GM23338 (cell line): ENCODE measurements at regions not wholly inside any gene's neighbourhood (a gene's known extent, or its start where the extent isn't known, plus 50 kb on each side); places are given as distances from the start of the nearest gene placed in this dataset.

Source experiments
- ATAC-seq: fragments of 200-7000 bp; cut with Tn5 transposase; 3 replicates; pipeline ENCODE4 v1.9.1; 2020
- DNase-seq: peaks from one replicate; pipeline ENCODE4 v3.0.0-alpha.2; 2015; ENCODE audit warnings: low spot score
- H2AFZ ChIP-seq: fragments of 200-600 bp; sonication (generic); 2 replicates; pipeline ENCODE4 v1.8.0; 2016; ENCODE audit warnings: antibody characterized with exemption, mild to moderate bottlenecking, moderate library complexity
- H3F3A ChIP-seq: fragments of 200-600 bp; sonication (generic); replicated peaks from 2 replicates; pipeline ENCODE4 v1.8.0; 2017; ENCODE audit warnings: antibody characterized with exemption, mixed run types, low read depth
- H3K27ac ChIP-seq: fragments of 200-600 bp; sonication (generic); 2 replicates; pipeline ENCODE4 v1.6.1; 2016; ENCODE audit warnings: low read depth
- H3K27me3 ChIP-seq: fragments of 200-600 bp; sonication (generic); 2 replicates; pipeline ENCODE4 v1.8.0; 2016; ENCODE audit warnings: mild to moderate bottlenecking, mixed run types, moderate library complexity; ENCODE audit not compliant: insufficient read depth
- H3K36me3 ChIP-seq: fragments of 200-600 bp; sonication (generic); 2 replicates; pipeline ENCODE4 v1.8.0; 2016; ENCODE audit warnings: mild to moderate bottlenecking; ENCODE audit not compliant: insufficient read depth
- H3K4me1 ChIP-seq: fragments of 200-600 bp; sonication (generic); 2 replicates; pipeline ENCODE4 v1.8.0; 2016; ENCODE audit warnings: mild to moderate bottlenecking, moderate library complexity; ENCODE audit not compliant: insufficient read depth
- H3K4me2 ChIP-seq: fragments of 200-600 bp; sonication (generic); 2 replicates; pipeline ENCODE4 v1.7.1; 2017; ENCODE audit warnings: mixed run types
- H3K4me3 ChIP-seq: fragments of 200-600 bp; sonication (generic); 2 replicates; pipeline ENCODE4 v1.6.1; 2016; ENCODE audit warnings: mixed run types
- H3K79me2 ChIP-seq: fragments of 200-600 bp; sonication (generic); replicated peaks from 2 replicates; pipeline ENCODE4 v1.8.0; 2017; ENCODE audit warnings: mild to moderate bottlenecking; ENCODE audit not compliant: insufficient read depth
- H3K9me2 ChIP-seq: fragments of 200-600 bp; sonication (generic); 2 replicates; pipeline ENCODE4 v1.8.0; 2017; ENCODE audit not compliant: insufficient read depth
- H4K20me1 ChIP-seq: fragments of 200-600 bp; sonication (generic); replicated peaks from 2 replicates; pipeline ENCODE4 v1.8.0; 2017; ENCODE audit warnings: mild to moderate bottlenecking; ENCODE audit not compliant: insufficient read depth
- H3K27ac Mint-ChIP-seq: 2 replicates; pipeline ENCODE4 v1.8.0; 2020; ENCODE audit warnings: inconsistent platforms, mild to moderate bottlenecking, moderate library complexity, mixed read lengths
- H3K27me3 Mint-ChIP-seq: 3 replicates; pipeline ENCODE4 v1.8.0; 2022; ENCODE audit warnings: low read depth, mild to moderate bottlenecking, moderate library complexity, mixed read lengths, inconsistent platforms; ENCODE audit not compliant: insufficient read depth, poor library complexity
- H3K36me3 Mint-ChIP-seq: 3 replicates; pipeline ENCODE4 v1.8.0; 2021; ENCODE audit warnings: low read depth, mild to moderate bottlenecking, inconsistent platforms, moderate library complexity, mixed read lengths
- H3K4me1 Mint-ChIP-seq: 3 replicates; pipeline ENCODE4 v1.8.0; 2020; ENCODE audit warnings: mild to moderate bottlenecking, inconsistent platforms, mixed read lengths
- H3K4me3 Mint-ChIP-seq: 3 replicates; pipeline ENCODE4 v1.8.0; 2021; ENCODE audit warnings: moderate library complexity, mild to moderate bottlenecking, inconsistent platforms, mixed read lengths
- H3K9me3 Mint-ChIP-seq: 3 replicates; pipeline ENCODE4 v1.8.0; 2020; ENCODE audit warnings: moderate library complexity, mild to moderate bottlenecking, inconsistent platforms, mixed read lengths
- CREB1 ChIP-seq: fragments of 250-450 bp; sonication (Bioruptor Pico); IDR thresholded peaks from 2 replicates; pipeline ENCODE4 v1.5.0; 2020; ENCODE audit warnings: low read depth, mild to moderate bottlenecking, moderate library complexity
- EZH2 ChIP-seq: fragments of 200-600 bp; sonication (generic); IDR thresholded peaks from one replicate; pipeline ENCODE4 v1.8.0; 2017; ENCODE audit warnings: antibody characterized with exemption, mild to moderate bottlenecking, low read depth; ENCODE audit not compliant: unreplicated experiment
- EZH2phosphoT487 ChIP-seq: fragments of 200-600 bp; sonication (generic); IDR thresholded peaks from one replicate; pipeline ENCODE4 v1.8.1; 2018; ENCODE audit warnings: antibody characterized with exemption; ENCODE audit not compliant: unreplicated experiment
- JUNB ChIP-seq: IDR thresholded peaks from one replicate; pipeline ENCODE4 v1.6.1; 2016; ENCODE audit warnings: antibody characterized with exemption; ENCODE audit not compliant: unreplicated experiment
- NANOG ChIP-seq: IDR thresholded peaks from 2 replicates; pipeline ENCODE4 v1.6.1; 2016; ENCODE audit warnings: antibody characterized with exemption, borderline replicate concordance
- STAT1 ChIP-seq: IDR thresholded peaks from one replicate; pipeline ENCODE4 v1.6.1; 2016; ENCODE audit warnings: antibody characterized with exemption; ENCODE audit not compliant: unreplicated experiment
- ZNF114 ChIP-seq: fragments of 250-450 bp; sonication (Bioruptor Pico); IDR thresholded peaks from 2 replicates; pipeline ENCODE4 v1.5.0; 2020; ENCODE audit warnings: mild to moderate bottlenecking, moderate library complexity
- ZNF331 ChIP-seq: fragments of 250-450 bp; sonication (Bioruptor Pico); IDR thresholded peaks from 2 replicates; pipeline ENCODE4 v1.5.0; 2020; ENCODE audit warnings: low read depth, mild to moderate bottlenecking, moderate library complexity
- TF ChIP-seq, protein P1 (sequence below): fragments of 250-450 bp; sonication (Bioruptor Pico); IDR thresholded peaks from 2 replicates; pipeline ENCODE4 v1.5.0; 2020; ENCODE audit warnings: mild to moderate bottlenecking, moderate library complexity
- TF ChIP-seq, protein P2 (sequence below), 2 experiments: fragments of 200-600 bp in 1 of 2; sonication (generic) in 1 of 2; conservative IDR thresholded peaks; 2 replicates each; pipeline versions ENCODE4 v1.5.1 to v1.6.1; 2016 to 2017; ENCODE audit warnings: antibody characterized with exemption in 2 of 2, low read depth in 2 of 2, mild to moderate bottlenecking in 2 of 2, moderate library complexity in 1 of 2

DNA sequence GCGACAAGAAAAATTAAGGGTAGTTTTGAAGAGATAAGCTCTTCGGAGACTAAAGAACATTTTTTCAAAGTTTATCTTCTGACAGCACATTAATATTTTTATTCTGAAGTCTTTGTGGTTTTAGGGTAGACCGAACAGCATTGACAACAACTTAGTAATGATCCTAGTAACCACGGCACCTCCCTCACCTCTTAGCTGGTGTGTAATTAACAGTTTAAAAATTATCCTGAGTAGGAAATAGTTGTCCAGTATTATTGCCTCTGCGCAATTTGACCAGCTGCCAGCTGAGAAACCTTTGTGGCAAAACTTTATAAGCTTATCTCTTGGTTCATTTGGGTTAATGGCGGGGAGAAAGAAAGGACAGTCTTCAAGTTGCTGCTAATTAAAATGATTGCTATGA, 213.6 kb downstream of the CBLL2 start:
- Mint-ChIP-seq H3K4me1 (no peaks in the 10 kb centered on the region), H3K27me3 (peaks cover 1% of the 10 kb centered on the region), H3K27ac (no peak overlapping the region), H3K36me3 (no peaks in the 10 kb centered on the region), H3K9me3 (no peaks in the 10 kb centered on the region; the same call in 2 of the 3 replicates), H3K4me3 (no peak overlapping the region)
- Histone ChIP-seq H3K27me3 (no peaks in the 10 kb centered on the region), H2AFZ (no peak overlapping the region), H4K20me1 (no peaks in the 10 kb centered on the region), H3K27ac (no peak overlapping the region), H3K36me3 (no peaks in the 10 kb centered on the region), H3K4me1 (no peaks in the 10 kb centered on the region), H3K4me3 (no peak overlapping the region), H3K79me2 (no peaks in the 10 kb centered on the region), H3K4me2 (no peak overlapping the region), H3K9me2 (no peaks in the 10 kb centered on the region), H3F3A (no peaks in the 10 kb centered on the region)
- ATAC-seq (no peak), DNase-seq (no peak)
- no peak for TF ChIP-seq STAT1
- TF ChIP-seq ZNF331 (CRISPR knock-in tag) = no peak
- no peak for TF ChIP-seq CREB1 (CRISPR knock-in tag)
- TF ChIP-seq JUNB = no peak
- no peak for TF ChIP-seq EZH2
- TF ChIP-seq, protein P1, sequence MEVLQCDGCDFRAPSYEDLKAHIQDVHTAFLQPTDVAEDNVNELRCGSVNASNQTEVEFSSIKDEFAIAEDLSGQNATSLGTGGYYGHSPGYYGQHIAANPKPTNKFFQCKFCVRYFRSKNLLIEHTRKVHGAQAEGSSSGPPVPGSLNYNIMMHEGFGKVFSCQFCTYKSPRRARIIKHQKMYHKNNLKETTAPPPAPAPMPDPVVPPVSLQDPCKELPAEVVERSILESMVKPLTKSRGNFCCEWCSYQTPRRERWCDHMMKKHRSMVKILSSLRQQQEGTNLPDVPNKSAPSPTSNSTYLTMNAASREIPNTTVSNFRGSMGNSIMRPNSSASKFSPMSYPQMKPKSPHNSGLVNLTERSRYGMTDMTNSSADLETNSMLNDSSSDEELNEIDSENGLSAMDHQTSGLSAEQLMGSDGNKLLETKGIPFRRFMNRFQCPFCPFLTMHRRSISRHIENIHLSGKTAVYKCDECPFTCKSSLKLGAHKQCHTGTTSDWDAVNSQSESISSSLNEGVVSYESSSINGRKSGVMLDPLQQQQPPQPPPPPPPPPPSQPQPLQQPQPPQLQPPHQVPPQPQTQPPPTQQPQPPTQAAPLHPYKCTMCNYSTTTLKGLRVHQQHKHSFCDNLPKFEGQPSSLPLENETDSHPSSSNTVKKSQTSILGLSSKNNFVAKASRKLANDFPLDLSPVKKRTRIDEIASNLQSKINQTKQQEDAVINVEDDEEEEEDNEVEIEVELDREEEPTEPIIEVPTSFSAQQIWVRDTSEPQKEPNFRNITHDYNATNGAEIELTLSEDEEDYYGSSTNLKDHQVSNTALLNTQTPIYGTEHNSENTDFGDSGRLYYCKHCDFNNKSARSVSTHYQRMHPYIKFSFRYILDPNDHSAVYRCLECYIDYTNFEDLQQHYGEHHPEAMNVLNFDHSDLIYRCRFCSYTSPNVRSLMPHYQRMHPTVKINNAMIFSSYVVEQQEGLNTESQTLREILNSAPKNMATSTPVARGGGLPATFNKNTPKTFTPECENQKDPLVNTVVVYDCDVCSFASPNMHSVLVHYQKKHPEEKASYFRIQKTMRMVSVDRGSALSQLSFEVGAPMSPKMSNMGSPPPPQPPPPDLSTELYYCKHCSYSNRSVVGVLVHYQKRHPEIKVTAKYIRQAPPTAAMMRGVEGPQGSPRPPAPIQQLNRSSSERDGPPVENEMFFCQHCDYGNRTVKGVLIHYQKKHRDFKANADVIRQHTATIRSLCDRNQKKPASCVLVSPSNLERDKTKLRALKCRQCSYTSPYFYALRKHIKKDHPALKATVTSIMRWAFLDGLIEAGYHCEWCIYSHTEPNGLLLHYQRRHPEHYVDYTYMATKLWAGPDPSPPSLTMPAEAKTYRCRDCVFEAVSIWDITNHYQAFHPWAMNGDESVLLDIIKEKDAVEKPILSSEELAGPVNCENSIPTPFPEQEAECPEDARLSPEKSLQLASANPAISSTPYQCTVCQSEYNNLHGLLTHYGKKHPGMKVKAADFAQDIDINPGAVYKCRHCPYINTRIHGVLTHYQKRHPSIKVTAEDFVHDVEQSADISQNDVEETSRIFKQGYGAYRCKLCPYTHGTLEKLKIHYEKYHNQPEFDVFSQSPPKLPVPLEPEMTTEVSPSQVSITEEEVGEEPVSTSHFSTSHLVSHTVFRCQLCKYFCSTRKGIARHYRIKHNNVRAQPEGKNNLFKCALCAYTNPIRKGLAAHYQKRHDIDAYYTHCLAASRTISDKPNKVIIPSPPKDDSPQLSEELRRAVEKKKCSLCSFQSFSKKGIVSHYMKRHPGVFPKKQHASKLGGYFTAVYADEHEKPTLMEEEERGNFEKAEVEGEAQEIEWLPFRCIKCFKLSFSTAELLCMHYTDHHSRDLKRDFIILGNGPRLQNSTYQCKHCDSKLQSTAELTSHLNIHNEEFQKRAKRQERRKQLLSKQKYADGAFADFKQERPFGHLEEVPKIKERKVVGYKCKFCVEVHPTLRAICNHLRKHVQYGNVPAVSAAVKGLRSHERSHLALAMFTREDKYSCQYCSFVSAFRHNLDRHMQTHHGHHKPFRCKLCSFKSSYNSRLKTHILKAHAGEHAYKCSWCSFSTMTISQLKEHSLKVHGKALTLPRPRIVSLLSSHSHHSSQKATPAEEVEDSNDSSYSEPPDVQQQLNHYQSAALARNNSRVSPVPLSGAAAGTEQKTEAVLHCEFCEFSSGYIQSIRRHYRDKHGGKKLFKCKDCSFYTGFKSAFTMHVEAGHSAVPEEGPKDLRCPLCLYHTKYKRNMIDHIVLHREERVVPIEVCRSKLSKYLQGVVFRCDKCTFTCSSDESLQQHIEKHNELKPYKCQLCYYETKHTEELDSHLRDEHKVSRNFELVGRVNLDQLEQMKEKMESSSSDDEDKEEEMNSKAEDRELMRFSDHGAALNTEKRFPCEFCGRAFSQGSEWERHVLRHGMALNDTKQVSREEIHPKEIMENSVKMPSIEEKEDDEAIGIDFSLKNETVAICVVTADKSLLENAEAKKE (CRISPR knock-in tag) = no peak
- TF ChIP-seq EZH2phosphoT487 = no peak

DNA sequence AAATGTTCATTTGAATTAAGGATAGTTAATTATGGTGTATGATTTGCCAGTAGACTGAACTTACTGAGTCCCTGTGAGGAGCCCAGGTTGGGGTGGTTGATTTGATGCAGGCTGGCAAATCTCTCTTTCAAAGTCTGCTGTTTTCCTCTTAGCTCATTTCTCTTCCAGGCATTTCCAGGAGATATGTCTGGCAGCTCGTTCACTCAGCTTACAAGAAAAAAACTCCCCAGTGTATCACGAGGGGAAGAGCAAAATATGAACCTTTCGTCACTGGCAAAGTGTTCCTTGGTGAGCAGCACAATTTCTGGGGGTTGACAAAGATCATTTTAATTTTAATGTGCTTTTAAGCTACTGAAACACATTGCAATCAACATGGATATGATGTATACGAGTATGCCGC, 244.2 kb downstream of the CBLL2 start:
- Histone ChIP-seq H3K9me2 (no peaks in the 10 kb centered on the region), H3F3A (no peaks in the 10 kb centered on the region), H3K27ac (no peak overlapping the region), H3K4me3 (no peak overlapping the region), H2AFZ (no peak overlapping the region), H3K36me3 (no peaks in the 10 kb centered on the region), H3K79me2 (no peaks in the 10 kb centered on the region), H3K4me2 (no peak overlapping the region), H4K20me1 (no peaks in the 10 kb centered on the region), H3K27me3 (no peaks in the 10 kb centered on the region), H3K4me1 (no peaks in the 10 kb centered on the region)
- DNase-seq (no peak), ATAC-seq (no peak)
- Mint-ChIP-seq H3K4me3 (no peak overlapping the region), H3K9me3 (no peaks in the 10 kb centered on the region), H3K36me3 (no peaks in the 10 kb centered on the region), H3K4me1 (no peaks in the 10 kb centered on the region), H3K27me3 (peaks cover 2% of the 10 kb centered on the region), H3K27ac (no peak overlapping the region)
- TF ChIP-seq CREB1 (CRISPR knock-in tag) = no peak
- TF ChIP-seq, protein P2, sequence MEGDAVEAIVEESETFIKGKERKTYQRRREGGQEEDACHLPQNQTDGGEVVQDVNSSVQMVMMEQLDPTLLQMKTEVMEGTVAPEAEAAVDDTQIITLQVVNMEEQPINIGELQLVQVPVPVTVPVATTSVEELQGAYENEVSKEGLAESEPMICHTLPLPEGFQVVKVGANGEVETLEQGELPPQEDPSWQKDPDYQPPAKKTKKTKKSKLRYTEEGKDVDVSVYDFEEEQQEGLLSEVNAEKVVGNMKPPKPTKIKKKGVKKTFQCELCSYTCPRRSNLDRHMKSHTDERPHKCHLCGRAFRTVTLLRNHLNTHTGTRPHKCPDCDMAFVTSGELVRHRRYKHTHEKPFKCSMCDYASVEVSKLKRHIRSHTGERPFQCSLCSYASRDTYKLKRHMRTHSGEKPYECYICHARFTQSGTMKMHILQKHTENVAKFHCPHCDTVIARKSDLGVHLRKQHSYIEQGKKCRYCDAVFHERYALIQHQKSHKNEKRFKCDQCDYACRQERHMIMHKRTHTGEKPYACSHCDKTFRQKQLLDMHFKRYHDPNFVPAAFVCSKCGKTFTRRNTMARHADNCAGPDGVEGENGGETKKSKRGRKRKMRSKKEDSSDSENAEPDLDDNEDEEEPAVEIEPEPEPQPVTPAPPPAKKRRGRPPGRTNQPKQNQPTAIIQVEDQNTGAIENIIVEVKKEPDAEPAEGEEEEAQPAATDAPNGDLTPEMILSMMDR (conservative IDR thresholded peaks at IDR 0.05; ENCODE audit: low read depth in 2 of 2) = no peak
- no peak for TF ChIP-seq NANOG
- TF ChIP-seq EZH2 = no peak
- TF ChIP-seq ZNF114 (CRISPR knock-in tag) = no peak
